HepG2 (cell line): ENCODE measurements at regions not wholly inside any gene's neighbourhood (a gene's known extent, or its start where the extent isn't known, plus 50 kb on each side); places are given as distances from the start of the nearest gene placed in this dataset.

ENCODE experiments used
- DNMT1 ChIP-seq: sonication (generic); formaldehyde crosslinking; IDR thresholded peaks from 2 replicates; pipeline ENCODE4 v1.5.1; 2020; ENCODE audit warnings: mild to moderate bottlenecking, missing genetic modification reagents
- ELF1 ChIP-seq: sonication (generic); formaldehyde crosslinking; IDR thresholded peaks from 2 replicates; pipeline ENCODE4 v1.4.0; 2020; ENCODE audit warnings: missing genetic modification reagents
- FIP1L1 ChIP-seq: fragments of 200-400 bp; formaldehyde crosslinking; IDR thresholded peaks from 2 replicates; pipeline ENCODE4 v1.6.1; 2018; ENCODE audit warnings: low read depth, mild to moderate bottlenecking, low read length, moderate library complexity, borderline replicate concordance; ENCODE audit not compliant: insufficient read depth
- MAFK ChIP-seq, 2 experiments: IDR thresholded peaks in 1 of 2; conservative IDR thresholded peaks in 1 of 2; 2 replicates each; pipeline ENCODE4 v1.6.1; 2011; ENCODE audit warnings: improper control_type of control experiment in 2 of 2, low read length in 2 of 2
- MXI1 ChIP-seq: IDR thresholded peaks from 3 replicates; pipeline ENCODE4 v1.6.1; 2012; ENCODE audit warnings: low read depth, low read length, inconsistent platforms, borderline replicate concordance
- PAWR ChIP-seq: sonication (generic); formaldehyde crosslinking; IDR thresholded peaks from 2 replicates; pipeline ENCODE4 v1.4.0; 2020; ENCODE audit warnings: missing genetic modification reagents, mild to moderate bottlenecking, borderline replicate concordance
- POLR2A ChIP-seq, 2 experiments: IDR thresholded peaks; 2 replicates each; pipeline ENCODE4 v1.6.1; 2011; ENCODE audit warnings: low read depth in 2 of 2, low read length in 2 of 2, mild to moderate bottlenecking in 1 of 2, moderate library complexity in 1 of 2; ENCODE audit not compliant: insufficient read depth in 1 of 2
- SMC3 ChIP-seq: IDR thresholded peaks from 2 replicates; pipeline ENCODE4 v1.6.1; 2011; ENCODE audit warnings: low read length, improper control_type of control experiment
- ZNF878 ChIP-seq: sonication (generic); formaldehyde crosslinking; IDR thresholded peaks from 2 replicates; pipeline ENCODE4 v1.8.1; 2023; ENCODE audit warnings: mild to moderate bottlenecking, missing genetic modification reagents, moderate library complexity
- TF ChIP-seq, protein P1 (sequence below): sonication (generic); formaldehyde crosslinking; conservative IDR thresholded peaks from 2 replicates; pipeline ENCODE4 v1.4.0; 2020; ENCODE audit warnings: mild to moderate bottlenecking, missing genetic modification reagents, moderate library complexity
- TF ChIP-seq, protein P2 (sequence below): sonication (generic); formaldehyde crosslinking; IDR thresholded peaks from 2 replicates; pipeline ENCODE4 v1.5.0; 2020; ENCODE audit warnings: mild to moderate bottlenecking, missing genetic modification reagents, moderate library complexity
- TF ChIP-seq, protein P3 (sequence below): sonication (generic); formaldehyde crosslinking; IDR thresholded peaks from 2 replicates; pipeline ENCODE4 v1.4.0; 2020; ENCODE audit warnings: missing genetic modification reagents
- TF ChIP-seq, protein P4 (sequence below): sonication (generic); formaldehyde crosslinking; IDR thresholded peaks from 2 replicates; pipeline ENCODE4 v1.4.0; 2020; ENCODE audit warnings: missing genetic modification reagents, mild to moderate bottlenecking, borderline replicate concordance
- TF ChIP-seq, protein P5 (sequence below): sonication (generic); formaldehyde crosslinking; IDR thresholded peaks from 2 replicates; pipeline ENCODE4 v1.8.1; 2023; ENCODE audit warnings: missing genetic modification reagents, inconsistent platforms, borderline replicate concordance

DNA sequence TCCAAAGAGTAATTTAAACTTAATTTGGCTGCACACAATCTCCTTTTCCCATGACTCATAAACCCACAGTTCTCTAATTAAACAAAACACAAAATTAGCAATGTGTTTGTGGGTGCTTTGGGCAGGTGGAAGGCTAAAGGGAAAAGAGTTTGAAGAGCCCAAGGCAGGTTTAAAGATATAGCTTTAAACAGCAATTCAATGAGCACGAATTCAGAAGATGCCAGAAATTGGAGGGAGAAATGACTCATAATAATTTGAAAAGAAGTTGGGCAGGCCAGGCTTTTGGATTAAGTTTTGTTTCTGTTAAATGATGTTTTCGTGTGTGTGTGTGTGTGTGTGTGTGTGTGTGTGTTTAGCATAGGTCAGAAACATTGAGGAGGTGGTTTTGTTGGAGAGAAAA, 594.8 kb upstream of the ZEB2 start:
- TF ChIP-seq DNMT1 = no peak
- TF ChIP-seq, protein P1, sequence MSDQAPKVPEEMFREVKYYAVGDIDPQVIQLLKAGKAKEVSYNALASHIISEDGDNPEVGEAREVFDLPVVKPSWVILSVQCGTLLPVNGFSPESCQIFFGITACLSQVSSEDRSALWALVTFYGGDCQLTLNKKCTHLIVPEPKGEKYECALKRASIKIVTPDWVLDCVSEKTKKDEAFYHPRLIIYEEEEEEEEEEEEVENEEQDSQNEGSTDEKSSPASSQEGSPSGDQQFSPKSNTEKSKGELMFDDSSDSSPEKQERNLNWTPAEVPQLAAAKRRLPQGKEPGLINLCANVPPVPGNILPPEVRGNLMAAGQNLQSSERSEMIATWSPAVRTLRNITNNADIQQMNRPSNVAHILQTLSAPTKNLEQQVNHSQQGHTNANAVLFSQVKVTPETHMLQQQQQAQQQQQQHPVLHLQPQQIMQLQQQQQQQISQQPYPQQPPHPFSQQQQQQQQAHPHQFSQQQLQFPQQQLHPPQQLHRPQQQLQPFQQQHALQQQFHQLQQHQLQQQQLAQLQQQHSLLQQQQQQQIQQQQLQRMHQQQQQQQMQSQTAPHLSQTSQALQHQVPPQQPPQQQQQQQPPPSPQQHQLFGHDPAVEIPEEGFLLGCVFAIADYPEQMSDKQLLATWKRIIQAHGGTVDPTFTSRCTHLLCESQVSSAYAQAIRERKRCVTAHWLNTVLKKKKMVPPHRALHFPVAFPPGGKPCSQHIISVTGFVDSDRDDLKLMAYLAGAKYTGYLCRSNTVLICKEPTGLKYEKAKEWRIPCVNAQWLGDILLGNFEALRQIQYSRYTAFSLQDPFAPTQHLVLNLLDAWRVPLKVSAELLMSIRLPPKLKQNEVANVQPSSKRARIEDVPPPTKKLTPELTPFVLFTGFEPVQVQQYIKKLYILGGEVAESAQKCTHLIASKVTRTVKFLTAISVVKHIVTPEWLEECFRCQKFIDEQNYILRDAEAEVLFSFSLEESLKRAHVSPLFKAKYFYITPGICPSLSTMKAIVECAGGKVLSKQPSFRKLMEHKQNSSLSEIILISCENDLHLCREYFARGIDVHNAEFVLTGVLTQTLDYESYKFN = no peak
- TF ChIP-seq ZNF878 (CRISPR knock-in tag) = no peak
- TF ChIP-seq, protein P2, sequence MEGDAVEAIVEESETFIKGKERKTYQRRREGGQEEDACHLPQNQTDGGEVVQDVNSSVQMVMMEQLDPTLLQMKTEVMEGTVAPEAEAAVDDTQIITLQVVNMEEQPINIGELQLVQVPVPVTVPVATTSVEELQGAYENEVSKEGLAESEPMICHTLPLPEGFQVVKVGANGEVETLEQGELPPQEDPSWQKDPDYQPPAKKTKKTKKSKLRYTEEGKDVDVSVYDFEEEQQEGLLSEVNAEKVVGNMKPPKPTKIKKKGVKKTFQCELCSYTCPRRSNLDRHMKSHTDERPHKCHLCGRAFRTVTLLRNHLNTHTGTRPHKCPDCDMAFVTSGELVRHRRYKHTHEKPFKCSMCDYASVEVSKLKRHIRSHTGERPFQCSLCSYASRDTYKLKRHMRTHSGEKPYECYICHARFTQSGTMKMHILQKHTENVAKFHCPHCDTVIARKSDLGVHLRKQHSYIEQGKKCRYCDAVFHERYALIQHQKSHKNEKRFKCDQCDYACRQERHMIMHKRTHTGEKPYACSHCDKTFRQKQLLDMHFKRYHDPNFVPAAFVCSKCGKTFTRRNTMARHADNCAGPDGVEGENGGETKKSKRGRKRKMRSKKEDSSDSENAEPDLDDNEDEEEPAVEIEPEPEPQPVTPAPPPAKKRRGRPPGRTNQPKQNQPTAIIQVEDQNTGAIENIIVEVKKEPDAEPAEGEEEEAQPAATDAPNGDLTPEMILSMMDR (CRISPR knock-in tag) = no peak
- TF ChIP-seq PAWR (CRISPR knock-in tag) = no peak
- TF ChIP-seq, protein P3, sequence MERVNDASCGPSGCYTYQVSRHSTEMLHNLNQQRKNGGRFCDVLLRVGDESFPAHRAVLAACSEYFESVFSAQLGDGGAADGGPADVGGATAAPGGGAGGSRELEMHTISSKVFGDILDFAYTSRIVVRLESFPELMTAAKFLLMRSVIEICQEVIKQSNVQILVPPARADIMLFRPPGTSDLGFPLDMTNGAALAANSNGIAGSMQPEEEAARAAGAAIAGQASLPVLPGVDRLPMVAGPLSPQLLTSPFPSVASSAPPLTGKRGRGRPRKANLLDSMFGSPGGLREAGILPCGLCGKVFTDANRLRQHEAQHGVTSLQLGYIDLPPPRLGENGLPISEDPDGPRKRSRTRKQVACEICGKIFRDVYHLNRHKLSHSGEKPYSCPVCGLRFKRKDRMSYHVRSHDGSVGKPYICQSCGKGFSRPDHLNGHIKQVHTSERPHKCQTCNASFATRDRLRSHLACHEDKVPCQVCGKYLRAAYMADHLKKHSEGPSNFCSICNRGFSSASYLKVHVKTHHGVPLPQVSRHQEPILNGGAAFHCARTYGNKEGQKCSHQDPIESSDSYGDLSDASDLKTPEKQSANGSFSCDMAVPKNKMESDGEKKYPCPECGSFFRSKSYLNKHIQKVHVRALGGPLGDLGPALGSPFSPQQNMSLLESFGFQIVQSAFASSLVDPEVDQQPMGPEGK (CRISPR knock-in tag) = no peak
- TF ChIP-seq ELF1 (CRISPR knock-in tag) = no peak
- no peak for TF ChIP-seq POLR2A (IDR thresholded peaks at IDR 0.05; ENCODE audit: insufficient read depth in 1 of 2, low read depth in 2 of 2, low read length in 2 of 2)
- no peak for TF ChIP-seq MAFK (conservative IDR thresholded peaks at IDR 0.05 in 1 of 2, IDR thresholded peaks at IDR 0.05 in 1 of 2; ENCODE audit: low read length in 2 of 2)
- TF ChIP-seq SMC3 = no peak
- TF ChIP-seq, protein P4, sequence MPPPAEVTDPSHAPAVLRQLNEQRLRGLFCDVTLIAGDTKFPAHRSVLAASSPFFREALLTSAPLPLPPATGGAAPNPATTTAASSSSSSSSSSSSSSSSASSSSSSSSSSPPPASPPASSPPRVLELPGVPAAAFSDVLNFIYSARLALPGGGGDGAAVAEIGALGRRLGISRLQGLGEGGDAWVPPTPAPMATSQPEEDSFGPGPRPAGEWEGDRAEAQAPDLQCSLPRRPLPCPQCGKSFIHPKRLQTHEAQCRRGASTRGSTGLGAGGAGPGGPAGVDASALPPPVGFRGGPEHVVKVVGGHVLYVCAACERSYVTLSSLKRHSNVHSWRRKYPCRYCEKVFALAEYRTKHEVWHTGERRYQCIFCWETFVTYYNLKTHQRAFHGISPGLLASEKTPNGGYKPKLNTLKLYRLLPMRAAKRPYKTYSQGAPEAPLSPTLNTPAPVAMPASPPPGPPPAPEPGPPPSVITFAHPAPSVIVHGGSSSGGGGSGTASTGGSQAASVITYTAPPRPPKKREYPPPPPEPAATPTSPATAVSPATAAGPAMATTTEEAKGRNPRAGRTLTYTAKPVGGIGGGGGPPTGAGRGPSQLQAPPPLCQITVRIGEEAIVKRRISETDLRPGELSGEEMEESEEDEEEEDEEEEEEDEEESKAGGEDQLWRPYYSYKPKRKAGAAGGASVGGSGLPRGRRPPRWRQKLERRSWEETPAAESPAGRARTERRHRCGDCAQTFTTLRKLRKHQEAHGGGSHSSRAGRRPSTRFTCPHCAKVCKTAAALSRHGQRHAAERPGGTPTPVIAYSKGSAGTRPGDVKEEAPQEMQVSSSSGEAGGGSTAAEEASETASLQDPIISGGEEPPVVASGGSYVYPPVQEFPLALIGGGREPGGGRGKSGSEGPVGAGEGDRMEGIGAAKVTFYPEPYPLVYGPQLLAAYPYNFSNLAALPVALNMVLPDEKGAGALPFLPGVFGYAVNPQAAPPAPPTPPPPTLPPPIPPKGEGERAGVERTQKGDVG = no peak
- TF ChIP-seq, protein P5, sequence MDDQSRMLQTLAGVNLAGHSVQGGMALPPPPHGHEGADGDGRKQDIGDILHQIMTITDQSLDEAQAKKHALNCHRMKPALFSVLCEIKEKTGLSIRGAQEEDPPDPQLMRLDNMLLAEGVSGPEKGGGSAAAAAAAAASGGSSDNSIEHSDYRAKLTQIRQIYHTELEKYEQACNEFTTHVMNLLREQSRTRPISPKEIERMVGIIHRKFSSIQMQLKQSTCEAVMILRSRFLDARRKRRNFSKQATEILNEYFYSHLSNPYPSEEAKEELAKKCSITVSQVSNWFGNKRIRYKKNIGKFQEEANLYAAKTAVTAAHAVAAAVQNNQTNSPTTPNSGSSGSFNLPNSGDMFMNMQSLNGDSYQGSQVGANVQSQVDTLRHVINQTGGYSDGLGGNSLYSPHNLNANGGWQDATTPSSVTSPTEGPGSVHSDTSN (CRISPR knock-in tag) = no peak
- TF ChIP-seq FIP1L1 = no peak
- TF ChIP-seq MXI1 = no peak
